ENCODE measurements at regions not wholly inside any gene's neighbourhood (a gene's known extent, or its start where the extent isn't known, plus 50 kb on each side); places are given as distances from the start of the nearest gene placed in this dataset.
A peak's percentile ranks its signal among the peaks of the same experiment; 100 is the strongest.

DNA sequence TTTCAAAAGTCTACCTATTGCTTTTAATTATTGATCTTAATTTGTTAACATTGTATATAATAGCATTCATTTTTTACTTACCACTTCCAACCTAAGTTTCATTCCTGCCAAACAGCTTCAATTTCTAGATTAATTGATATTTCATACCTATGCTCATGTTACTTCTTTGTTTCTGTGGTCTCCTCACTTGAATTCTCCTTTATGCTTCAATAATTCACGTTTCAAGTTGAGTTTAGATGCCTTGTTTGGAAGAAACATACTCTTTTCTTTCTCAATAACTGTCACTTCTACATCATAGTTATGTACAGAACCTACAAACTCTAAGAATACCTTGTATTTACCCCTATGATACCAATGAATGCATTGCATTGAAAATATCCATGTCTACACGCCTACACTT lies 862.2 kb upstream of the LRATD1 start:
- SMC1A ChIA-PET (ENCODE audit: uncharacterized antibody, unreplicated experiment) = interaction anchor here (1.1 to 1.6 kb wide), 4 partner anchors 12 to 247 kb away, joined by 3 to 4 read pairs (median 3); no protein-coding TSS in a partner anchor
- CTCF ChIA-PET = interaction anchor here (0.6 to 0.9 kb wide), 2 partner anchors 9 to 10 kb away, joined by 3 read pairs; no protein-coding TSS in a partner anchor
- no peak for TF ChIP-seq TCF3 (IDR thresholded peaks at IDR 0.05; ENCODE audit: borderline replicate concordance, insufficient read depth, low read depth, low read length)
- TF ChIP-seq SMC3 (IDR thresholded peaks at IDR 0.05; ENCODE audit: borderline replicate concordance, low read length) = no peak
- TF ChIP-seq, protein P1, sequence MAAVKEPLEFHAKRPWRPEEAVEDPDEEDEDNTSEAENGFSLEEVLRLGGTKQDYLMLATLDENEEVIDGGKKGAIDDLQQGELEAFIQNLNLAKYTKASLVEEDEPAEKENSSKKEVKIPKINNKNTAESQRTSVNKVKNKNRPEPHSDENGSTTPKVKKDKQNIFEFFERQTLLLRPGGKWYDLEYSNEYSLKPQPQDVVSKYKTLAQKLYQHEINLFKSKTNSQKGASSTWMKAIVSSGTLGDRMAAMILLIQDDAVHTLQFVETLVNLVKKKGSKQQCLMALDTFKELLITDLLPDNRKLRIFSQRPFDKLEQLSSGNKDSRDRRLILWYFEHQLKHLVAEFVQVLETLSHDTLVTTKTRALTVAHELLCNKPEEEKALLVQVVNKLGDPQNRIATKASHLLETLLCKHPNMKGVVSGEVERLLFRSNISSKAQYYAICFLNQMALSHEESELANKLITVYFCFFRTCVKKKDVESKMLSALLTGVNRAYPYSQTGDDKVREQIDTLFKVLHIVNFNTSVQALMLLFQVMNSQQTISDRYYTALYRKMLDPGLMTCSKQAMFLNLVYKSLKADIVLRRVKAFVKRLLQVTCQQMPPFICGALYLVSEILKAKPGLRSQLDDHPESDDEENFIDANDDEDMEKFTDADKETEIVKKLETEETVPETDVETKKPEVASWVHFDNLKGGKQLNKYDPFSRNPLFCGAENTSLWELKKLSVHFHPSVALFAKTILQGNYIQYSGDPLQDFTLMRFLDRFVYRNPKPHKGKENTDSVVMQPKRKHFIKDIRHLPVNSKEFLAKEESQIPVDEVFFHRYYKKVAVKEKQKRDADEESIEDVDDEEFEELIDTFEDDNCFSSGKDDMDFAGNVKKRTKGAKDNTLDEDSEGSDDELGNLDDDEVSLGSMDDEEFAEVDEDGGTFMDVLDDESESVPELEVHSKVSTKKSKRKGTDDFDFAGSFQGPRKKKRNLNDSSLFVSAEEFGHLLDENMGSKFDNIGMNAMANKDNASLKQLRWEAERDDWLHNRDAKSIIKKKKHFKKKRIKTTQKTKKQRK (IDR thresholded peaks at IDR 0.05; ENCODE audit: low read depth, low read length) = no peak
- TF ChIP-seq ETV6 (conservative IDR thresholded peaks at IDR 0.05 in 1 of 2, IDR thresholded peaks at IDR 0.05 in 1 of 2; ENCODE audit: borderline replicate concordance in 1 of 2, low read depth in 1 of 2) = no peak
- TF ChIP-seq KAT2A (conservative IDR thresholded peaks at IDR 0.05; ENCODE audit: control insufficient read depth, low read depth, low read length) = no peak
- TF ChIP-seq BACH1 (IDR thresholded peaks at IDR 0.05; ENCODE audit: borderline replicate concordance) = no peak
- no peak for TF ChIP-seq HCFC1 (IDR thresholded peaks at IDR 0.05; ENCODE audit: low read length)
- TF ChIP-seq MTA2 (IDR thresholded peaks at IDR 0.05; ENCODE audit: low read depth) = peak; percentile 82; the same call in 1 of the 2 replicates
- TF ChIP-seq JUND (IDR thresholded peaks at IDR 0.05; ENCODE audit: low read depth, low read length) = no peak
- TF ChIP-seq CHD2 (IDR thresholded peaks at IDR 0.05; ENCODE audit: borderline replicate concordance, low read depth, low read length) = no peak
- TF ChIP-seq SREBF1 (IDR thresholded peaks at IDR 0.05; ENCODE audit: low read length) = no peak
- TF ChIP-seq TCF7 (IDR thresholded peaks at IDR 0.05; ENCODE audit: borderline replicate concordance) = no peak
- TF ChIP-seq MEF2A (IDR thresholded peaks at IDR 0.05; ENCODE audit: insufficient read depth, low read depth, low read length) = no peak
- no peak for TF ChIP-seq SPI1 (IDR thresholded peaks at IDR 0.05; ENCODE audit: borderline replicate concordance, insufficient read depth, low read depth, low read length)
- TF ChIP-seq, protein P2, sequence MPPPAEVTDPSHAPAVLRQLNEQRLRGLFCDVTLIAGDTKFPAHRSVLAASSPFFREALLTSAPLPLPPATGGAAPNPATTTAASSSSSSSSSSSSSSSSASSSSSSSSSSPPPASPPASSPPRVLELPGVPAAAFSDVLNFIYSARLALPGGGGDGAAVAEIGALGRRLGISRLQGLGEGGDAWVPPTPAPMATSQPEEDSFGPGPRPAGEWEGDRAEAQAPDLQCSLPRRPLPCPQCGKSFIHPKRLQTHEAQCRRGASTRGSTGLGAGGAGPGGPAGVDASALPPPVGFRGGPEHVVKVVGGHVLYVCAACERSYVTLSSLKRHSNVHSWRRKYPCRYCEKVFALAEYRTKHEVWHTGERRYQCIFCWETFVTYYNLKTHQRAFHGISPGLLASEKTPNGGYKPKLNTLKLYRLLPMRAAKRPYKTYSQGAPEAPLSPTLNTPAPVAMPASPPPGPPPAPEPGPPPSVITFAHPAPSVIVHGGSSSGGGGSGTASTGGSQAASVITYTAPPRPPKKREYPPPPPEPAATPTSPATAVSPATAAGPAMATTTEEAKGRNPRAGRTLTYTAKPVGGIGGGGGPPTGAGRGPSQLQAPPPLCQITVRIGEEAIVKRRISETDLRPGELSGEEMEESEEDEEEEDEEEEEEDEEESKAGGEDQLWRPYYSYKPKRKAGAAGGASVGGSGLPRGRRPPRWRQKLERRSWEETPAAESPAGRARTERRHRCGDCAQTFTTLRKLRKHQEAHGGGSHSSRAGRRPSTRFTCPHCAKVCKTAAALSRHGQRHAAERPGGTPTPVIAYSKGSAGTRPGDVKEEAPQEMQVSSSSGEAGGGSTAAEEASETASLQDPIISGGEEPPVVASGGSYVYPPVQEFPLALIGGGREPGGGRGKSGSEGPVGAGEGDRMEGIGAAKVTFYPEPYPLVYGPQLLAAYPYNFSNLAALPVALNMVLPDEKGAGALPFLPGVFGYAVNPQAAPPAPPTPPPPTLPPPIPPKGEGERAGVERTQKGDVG (CRISPR knock-in tag; IDR thresholded peaks at IDR 0.05) = no peak
- TF ChIP-seq ZZZ3 (IDR thresholded peaks at IDR 0.05; ENCODE audit: control insufficient read depth, insufficient read length, low read depth) = no peak
- no peak for TF ChIP-seq TBL1XR1 (IDR thresholded peaks at IDR 0.05; ENCODE audit: low read depth, low read length)

More for the DNA sequence above, 862.2 kb upstream of the LRATD1 start:
- 5% methylated on average over 2 of the region's 2 CpGs for WGBS (ENCODE audit: insufficient coverage, insufficient replicate concordance, low lambda C conversion rate, missing lambda C conversion rate)
- Histone ChIP-seq H4K20me1 (ENCODE audit: control insufficient read depth, insufficient read depth) (no peaks in the 10 kb centered on the region), H3K4me1 (ENCODE audit: control insufficient read depth, insufficient read depth, low read length) (no peaks in the 10 kb centered on the region), H3K27me3 (replicated peaks in 1 of 2; ENCODE audit: control insufficient read depth in 2 of 2, insufficient read depth in 2 of 2, low read length in 1 of 2) (no peaks in the 10 kb centered on the region), H3K9ac (ENCODE audit: control insufficient read depth, insufficient read depth, low read length) (no peak overlapping the region), H3K4me3 (no peak overlapping the region), H3K36me3 (ENCODE audit: control insufficient read depth in 2 of 2, insufficient read depth in 2 of 2, low read length in 1 of 2) (no peaks in the 10 kb centered on the region), H3K27ac (ENCODE audit: control insufficient read depth, insufficient read depth) (no peak overlapping the region), H3K4me2 (ENCODE audit: control insufficient read depth, insufficient read depth) (no peak overlapping the region), H3K9me3 (replicated peaks; ENCODE audit: control insufficient read depth, insufficient read depth, low read length) (no peaks in the 10 kb centered on the region; the same call in 1 of the 3 replicates), H2AFZ (ENCODE audit: control insufficient read depth, low read depth, low read length) (no peak overlapping the region), H3K79me2 (ENCODE audit: control insufficient read depth, insufficient read depth, low read length) (no peaks in the 10 kb centered on the region)
- in situ Hi-C loops (cut with MboI) (no loop called here), intact Hi-C loops (cut with micrococcal nuclease; ENCODE audit: unreplicated experiment) (no loop called here)
- DNase-seq (ENCODE audit: low read depth, low spot score) (no peak), ATAC-seq (peak; percentile 80), FAIRE-seq (no peak)
- BruUV-seq (replicated peaks) = no TSS peak
- RAD21 ChIA-PET (ENCODE audit: unreplicated experiment) = interaction anchor here (0.7 to 1.5 kb wide), 3 partner anchors 12 to 826 kb away, joined by 4 to 7 read pairs (median 4); no protein-coding TSS in a partner anchor
- POLR2A ChIA-PET = interaction anchor here (0.6 to 0.7 kb wide), 2 partner anchors 29 to 166 kb away, joined by 4 read pairs; no protein-coding TSS in a partner anchor
